HG02759 (cell line): ENCODE measurements at regions not wholly inside any gene's neighbourhood (a gene's known extent, or its start where the extent isn't known, plus 50 kb on each side); places are given as distances from the start of the nearest gene placed in this dataset.
A peak's percentile ranks its signal among the peaks of the same experiment; 100 is the strongest.
"Not testable (repeated sequence)": the region's sequence is repeated elsewhere in the genome, so short reads cannot be mapped to it uniquely, and the experiment has no call there.

Experiments used
- ATAC-seq: cut with Tn5 transposase; IDR thresholded peaks from one replicate; pipeline ENCODE4 v1.9.1; 2021; ENCODE audit warnings: mild to moderate bottlenecking, moderate library complexity; ENCODE audit not compliant: unreplicated experiment

GRCh38 chr6:166705069-166705468, 78.0 kb upstream of the RPS6KA2 start:
- no peak for ATAC-seq

GRCh38 chr6:166704171-166704570, 77.1 kb upstream of the RPS6KA2 start:
- ATAC-seq, result no peak

DNA sequence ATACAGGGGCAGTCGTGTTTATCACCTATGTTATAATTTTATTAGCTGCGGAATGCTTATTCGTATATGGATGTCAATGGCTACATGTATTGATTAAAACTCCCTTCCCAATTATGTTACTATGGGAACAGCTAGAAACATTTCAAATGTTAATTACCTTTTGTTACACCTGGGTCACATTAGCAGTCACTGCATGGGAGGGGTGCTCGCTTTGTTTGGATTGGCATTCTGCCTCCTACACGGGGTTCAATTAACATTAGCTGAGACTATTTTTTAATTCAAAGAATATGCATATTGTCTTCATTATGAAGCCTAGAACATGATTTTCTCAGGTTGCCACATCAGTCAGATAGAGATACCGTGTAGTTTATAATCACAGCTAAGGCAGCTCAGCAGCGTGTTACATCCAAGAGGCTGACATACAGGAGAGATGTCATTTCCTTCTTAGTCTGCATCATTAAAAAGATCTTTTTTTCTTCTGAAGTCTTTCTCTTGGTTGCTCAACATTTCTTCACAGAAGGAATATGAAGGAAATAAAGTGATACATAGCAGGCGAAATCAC, 76.2 kb upstream of the RPS6KA2 start:
- no peak for ATAC-seq

DNA sequence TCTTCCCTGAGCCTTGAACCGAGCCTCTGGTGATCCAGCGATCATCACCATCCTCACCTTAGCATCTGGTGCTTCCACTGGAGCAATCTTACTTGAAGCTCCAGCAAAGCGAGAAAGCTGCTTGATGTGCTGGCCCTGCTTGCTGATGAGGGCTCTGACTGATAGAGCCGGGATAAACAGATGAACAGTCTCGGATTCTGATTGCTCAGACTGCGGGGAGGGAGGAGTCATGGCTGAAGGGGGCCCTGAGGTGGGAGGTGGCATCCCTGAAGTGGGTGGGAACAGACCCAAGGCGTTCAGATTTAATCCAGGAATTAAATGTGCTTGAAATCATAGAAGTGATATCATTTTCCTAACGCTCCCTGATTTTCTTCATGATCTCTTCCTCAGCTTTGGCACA, 74.4 kb upstream of the RPS6KA2 start:
- ATAC-seq, result not testable (repeated sequence)

DNA sequence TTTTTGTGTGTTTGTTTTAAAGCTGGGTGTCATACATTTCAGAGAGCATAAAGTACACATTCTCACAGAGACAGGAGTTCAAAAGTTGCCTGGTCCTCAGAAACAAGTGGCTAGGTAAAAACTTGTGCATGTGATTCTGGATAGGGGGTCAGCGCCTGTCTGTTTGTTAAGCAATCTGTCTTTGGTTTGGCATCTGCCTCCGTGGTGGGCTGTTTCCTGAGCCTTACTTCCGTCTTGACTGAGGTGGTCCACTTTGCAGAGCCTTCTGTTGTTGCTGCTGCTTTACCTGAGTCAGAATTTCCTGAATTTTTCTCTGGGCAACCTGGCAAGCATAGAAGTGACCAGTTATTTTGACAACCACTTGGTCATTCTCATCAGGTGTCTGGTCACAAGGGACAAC, 73.8 kb upstream of the RPS6KA2 start:
- ATAC-seq, result not testable (repeated sequence)

DNA sequence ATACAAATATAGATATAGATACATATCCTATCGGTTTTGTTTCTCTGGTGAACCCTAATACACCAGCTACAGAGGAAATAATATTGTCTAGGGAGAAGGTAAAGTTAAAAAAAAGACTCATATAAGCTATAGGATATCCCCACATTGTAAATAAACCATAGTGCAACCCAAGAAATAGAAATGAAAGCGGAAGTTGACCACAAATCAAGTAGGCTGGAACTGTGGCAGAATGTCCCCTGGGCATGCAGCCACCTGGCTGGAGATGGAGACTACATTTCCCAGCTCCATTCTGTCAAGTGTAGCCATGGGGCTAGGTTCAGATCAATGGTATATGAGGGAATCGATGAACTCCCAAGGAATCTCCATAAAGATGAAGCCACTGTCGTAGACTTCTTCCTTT, 70.1 kb upstream of the RPS6KA2 start:
- ATAC-seq, result peak; percentile 66

GRCh38 chr6:166693880-166694279, 66.8 kb upstream of the RPS6KA2 start:
- no peak for ATAC-seq

DNA sequence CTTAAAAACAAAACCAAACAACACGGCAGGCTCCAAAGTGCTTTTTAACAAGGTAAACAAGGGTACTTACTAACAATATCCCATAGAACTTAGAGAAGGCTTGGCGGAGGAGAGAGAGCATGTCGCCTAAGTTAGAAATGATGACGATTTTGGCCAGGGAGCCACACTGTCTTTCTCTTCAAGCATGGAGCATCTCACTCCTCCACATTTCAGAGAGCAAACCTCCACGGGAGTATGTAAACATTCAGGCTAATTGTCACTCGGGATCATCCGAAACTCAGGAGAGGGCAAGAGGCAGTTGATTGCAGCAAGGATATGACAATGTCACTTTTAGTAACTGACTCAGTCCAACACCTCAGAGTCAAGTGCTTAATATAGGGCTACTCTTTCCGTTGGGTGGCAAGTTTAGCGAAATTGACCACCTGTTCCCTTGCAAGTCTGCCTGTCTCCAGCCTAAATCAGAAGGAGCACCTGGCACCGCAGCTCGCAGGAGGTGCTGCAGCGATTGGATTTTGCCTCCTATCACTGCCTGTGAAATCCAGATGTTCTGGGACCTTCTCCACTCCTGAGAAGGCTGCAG, 65.8 kb upstream of the RPS6KA2 start:
- ATAC-seq, result no peak

- no peak for ATAC-seq
Measured at GRCh38 chr6:166691746-166692145, 64.7 kb upstream of the RPS6KA2 start.

DNA sequence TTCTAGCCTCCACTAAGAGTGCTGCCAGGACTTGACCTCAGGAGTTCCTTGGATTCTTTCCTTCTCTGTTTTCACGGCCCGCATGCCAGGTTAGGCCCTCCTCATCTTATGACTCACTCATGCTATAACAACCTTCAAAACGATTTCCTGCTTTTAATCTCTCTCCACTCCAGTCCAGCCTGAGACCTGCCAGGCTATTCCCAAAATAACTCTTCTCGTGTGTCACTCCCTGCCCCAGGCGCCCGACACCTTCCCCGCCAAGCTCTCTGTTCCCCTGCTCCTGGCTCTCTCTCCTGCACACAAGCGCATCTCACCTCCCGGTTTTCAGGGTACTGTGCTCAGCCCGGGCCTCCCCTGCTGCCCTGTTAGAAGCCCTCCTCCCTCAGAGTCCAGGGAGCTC, 64.1 kb upstream of the RPS6KA2 start:
- ATAC-seq, result no peak

DNA sequence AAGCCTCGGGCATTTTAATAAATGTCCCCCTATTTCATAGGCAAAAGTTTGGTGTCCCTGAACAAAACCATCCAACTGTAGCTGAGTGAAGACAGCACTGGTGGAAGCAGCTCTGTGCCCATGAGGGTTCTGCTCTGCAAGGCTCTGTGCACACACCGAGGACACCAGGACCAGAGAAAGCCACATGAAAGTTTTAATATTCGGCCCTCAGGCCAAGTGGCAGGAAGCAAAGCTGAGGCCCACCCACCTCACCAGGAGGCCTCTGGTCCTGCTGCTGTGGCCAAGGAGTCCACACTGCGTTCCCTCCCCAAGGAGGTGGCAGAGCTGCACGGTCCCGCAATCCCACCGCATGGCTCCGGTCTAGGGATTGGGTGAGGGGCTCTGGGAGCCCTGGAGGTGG, 62.6 kb upstream of the RPS6KA2 start:
- ATAC-seq, result no peak

DNA sequence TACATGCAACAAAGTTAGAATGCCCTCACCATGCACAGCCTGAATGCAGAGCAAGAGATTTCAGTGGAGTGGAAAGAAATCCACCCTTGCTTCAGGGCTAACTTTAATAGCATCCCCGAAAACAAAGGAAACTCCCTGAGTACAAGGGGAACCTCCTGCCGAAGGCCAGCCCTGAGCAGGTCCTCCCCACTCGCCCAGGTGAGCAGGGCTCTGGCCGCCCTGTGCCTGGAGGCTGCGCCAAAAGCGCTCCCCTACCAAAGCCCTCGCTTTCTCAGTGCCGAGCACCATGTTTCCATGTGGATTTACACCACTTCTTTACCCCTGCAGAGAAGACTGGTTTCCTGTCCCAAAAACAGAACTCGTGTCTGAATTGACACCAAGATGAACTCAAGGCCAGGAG, 61.9 kb upstream of the RPS6KA2 start:
- ATAC-seq, result no peak

GRCh38 chr6:166687879-166688205, 60.8 kb upstream of the RPS6KA2 start:
- no peak for ATAC-seq

DNA sequence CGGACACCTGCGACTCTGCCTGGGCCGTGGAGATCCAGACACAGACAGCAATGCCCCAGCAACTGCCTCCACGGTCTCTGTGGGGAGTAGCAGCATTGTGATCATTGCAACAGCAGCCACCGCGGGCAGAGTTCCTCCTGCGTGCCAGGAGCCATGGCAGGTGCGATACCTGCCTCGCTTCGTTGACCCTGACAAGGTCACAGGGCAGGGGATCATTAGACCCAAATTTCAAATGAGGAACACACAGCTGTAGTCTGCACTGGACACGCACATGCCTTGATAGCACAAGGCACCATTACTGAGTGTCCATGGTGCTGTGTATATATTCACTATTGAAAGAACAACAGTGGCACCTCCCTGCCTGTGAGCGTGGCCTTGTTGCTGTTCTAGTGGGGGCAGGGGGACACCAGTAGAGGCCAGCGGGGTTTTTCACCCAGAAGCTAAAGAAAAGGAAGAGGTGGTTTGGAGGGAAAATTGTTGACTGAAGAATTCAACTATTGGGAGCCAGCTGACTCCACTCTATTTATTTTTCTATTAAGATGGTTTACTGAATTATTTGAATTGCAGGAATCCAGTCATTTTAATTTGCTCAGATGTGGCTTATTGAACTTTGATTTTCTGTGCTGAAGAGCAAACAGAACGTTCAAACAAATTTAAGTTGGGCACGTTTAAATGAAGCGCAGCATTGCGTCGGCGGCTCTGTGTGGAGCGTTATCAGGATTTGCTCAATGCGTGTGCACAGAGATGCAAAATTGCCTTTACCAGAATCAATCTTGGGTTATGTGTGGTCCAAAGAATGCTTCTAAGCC, 60.2 kb upstream of the RPS6KA2 start:
- ATAC-seq, result no peak

DNA sequence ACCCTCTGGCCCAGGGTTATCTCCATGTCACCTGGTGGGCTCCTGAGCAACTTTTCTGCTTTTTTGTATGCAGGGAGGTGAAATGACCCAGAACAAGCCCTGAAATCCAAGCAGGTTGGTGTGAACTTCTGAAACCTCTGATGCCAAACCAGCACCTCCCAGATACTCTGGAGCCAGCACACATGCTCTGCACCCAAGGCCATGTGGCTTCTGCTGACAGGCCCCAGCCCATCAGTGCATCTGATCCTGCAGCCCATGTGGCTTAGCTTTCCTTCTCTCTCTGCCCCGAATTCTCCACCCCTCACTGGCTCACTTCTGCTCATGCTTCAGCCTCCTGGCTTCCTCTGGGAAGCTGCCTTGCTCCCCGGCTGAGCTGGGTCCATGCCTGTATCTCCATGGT, 59.3 kb upstream of the RPS6KA2 start:
- ATAC-seq, result no peak

DNA sequence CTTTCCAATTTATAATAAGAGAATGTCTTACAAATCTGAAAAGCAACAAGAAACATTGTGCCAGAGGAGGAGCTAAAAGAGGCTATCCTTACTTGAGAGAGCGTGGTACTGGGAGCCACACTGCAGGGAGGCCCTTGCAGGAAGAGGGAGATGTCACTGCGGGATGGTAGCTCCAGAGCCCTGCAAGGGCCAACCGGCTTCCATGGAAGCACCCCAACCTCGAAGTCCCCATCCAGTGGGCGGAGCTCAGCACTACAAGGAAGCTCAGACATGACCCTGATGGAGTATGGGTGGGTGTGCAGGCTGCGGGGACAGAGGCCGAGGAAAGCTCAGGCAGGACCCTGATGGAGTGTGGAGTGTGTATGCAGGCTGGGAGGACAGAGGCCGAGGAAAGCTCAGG, 57.8 kb upstream of the RPS6KA2 start:
- ATAC-seq, result no peak

DNA sequence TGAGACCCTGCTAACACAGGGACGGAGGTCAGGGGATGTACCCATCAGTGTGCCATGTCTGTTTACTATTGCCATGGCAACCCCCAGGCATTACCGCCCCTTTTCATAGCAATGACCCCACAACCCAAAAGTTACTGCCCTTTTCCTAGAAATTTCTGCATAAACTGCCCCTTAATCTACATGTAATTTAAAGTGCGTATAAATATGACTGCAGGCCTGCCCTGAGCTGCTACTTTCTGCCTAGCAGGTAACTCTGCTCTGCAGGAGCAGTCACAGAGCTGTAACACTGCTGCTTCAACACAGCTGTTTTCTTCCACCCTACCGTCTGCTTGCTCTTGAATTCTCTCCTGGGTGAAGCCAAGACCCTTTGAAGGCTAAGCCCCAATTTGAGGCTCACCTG, 57.1 kb upstream of the RPS6KA2 start:
- ATAC-seq, result no peak

GRCh38 chr6:166683477-166683876, 56.4 kb upstream of the RPS6KA2 start:
- ATAC-seq, result no peak

DNA sequence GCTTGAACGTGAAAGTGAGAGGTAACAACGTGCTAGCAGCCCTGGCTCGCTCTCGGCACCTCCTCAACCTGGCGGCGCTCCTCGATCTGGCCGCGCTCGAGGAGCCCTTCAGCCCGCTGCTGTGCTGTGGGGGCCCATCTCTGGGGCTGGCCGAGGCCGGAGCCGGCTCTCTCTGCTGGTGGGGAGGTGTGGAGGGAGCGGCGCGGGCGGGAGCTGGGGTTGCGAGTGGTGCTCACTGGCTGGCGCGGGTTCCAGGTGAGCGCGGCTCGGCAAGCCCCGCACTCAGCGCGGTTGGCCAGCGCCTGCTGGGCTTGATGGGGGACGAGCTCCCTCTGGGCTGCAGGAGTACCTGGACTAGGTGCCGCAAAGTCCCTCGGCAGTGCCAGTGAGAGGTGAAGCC, 52.5 kb upstream of the RPS6KA2 start:
- ATAC-seq, result no peak

DNA sequence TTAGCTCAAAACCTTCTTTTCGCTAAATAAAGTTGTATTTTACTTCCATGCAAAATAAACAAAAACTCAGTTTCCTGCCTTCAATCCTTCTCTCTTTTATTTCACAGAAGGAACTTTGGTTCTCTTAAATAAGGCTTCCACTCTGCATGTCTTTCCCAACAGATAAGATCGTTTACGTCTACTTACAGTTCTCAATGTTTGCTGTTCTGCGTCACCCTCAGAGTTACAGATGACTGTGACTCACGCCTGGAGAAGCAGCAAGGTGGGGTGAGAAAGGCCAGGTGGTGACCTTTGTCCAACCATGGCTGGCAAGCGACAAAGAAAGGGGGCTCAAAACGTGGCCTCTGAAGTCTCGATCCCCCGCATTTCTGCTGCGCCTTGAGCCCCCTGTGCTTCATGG, 51.4 kb upstream of the RPS6KA2 start:
- no peak for ATAC-seq

GRCh38 chr6:166677941-166678340, 50.9 kb upstream of the RPS6KA2 start:
- no peak for ATAC-seq
